GM18502 (cell line): ENCODE measurements at regions not wholly inside any gene's neighbourhood (a gene's known extent, or its start where the extent isn't known, plus 50 kb on each side); places are given as distances from the start of the nearest gene placed in this dataset.

Experiments
- ATAC-seq: cut with Tn5 transposase; IDR thresholded peaks from one replicate; pipeline ENCODE4 v1.9.1; 2021; ENCODE audit warnings: mild to moderate bottlenecking; ENCODE audit not compliant: unreplicated experiment, poor library complexity

GRCh38 chr19:30630289-30631032 is 258.3 kb downstream of the ZNF536 start:
- no peak for ATAC-seq

- no peak for ATAC-seq
Observed at GRCh38 chr19:30629086-30629485, 256.9 kb downstream of the ZNF536 start.

- no peak for ATAC-seq
Observed at GRCh38 chr19:30626626-30626966, 254.4 kb downstream of the ZNF536 start.

- no peak for ATAC-seq
Observed at GRCh38 chr19:30625947-30626625, 253.9 kb downstream of the ZNF536 start.

- ATAC-seq = no peak
Observed at GRCh38 chr19:30622276-30622675, 250.1 kb downstream of the ZNF536 start.

GRCh38 chr19:30621326-30621920 is 249.2 kb downstream of the ZNF536 start:
- ATAC-seq = no peak

- ATAC-seq = no peak
Observed at GRCh38 chr19:30620354-30620753, 248.2 kb downstream of the ZNF536 start.

GRCh38 chr19:30609656-30610270 is 237.6 kb downstream of the ZNF536 start:
- ATAC-seq = no peak

- ATAC-seq = no peak
Observed at GRCh38 chr19:30608471-30608870, 236.3 kb downstream of the ZNF536 start.
